SH-SY5Y (cell line): ENCODE measurements at regions not wholly inside any gene's neighbourhood (a gene's known extent, or its start where the extent isn't known, plus 50 kb on each side); places are given as distances from the start of the nearest gene placed in this dataset.

ENCODE experiments used
- GATA2 ChIP-seq: IDR thresholded peaks from 2 replicates; pipeline ENCODE4 v1.6.1; 2011; ENCODE audit warnings: mild to moderate bottlenecking, low read depth, low read length
- GATA3 ChIP-seq: IDR thresholded peaks from 2 replicates; pipeline ENCODE4 v1.6.1; 2011; ENCODE audit warnings: low read depth, mild to moderate bottlenecking, low read length, moderate library complexity

- TF ChIP-seq GATA2 (no peak), GATA3 (no peak)
Measured at GRCh38 chr10:108358912-108359311, 1194.4 kb upstream of the SORCS1 start.
